22Rv1 (cell line): ENCODE measurements at regions not wholly inside any gene's neighbourhood (a gene's known extent, or its start where the extent isn't known, plus 50 kb on each side); places are given as distances from the start of the nearest gene placed in this dataset.
A peak's percentile ranks its signal among the peaks of the same experiment; 100 is the strongest.

Experiments
- CTCF ChIP-seq: fragments of 450-650 bp; IDR thresholded peaks from 2 replicates; pipeline ENCODE4 v1.5.1; 2017; ENCODE audit warnings: mild to moderate bottlenecking
- ZFX ChIP-seq: fragments of 450-650 bp; IDR thresholded peaks from 2 replicates; pipeline ENCODE4 v1.6.1; 2017; ENCODE audit warnings: antibody characterized with exemption, borderline replicate concordance

GRCh38 chr15:29451201-29451781 is 181.7 kb upstream of the NSMCE3 start:
- TF ChIP-seq CTCF (peak; percentile 47), ZFX (no peak)
